ENCODE measurements at regions not wholly inside any gene's neighbourhood (a gene's known extent, or its start where the extent isn't known, plus 50 kb on each side); places are given as distances from the start of the nearest gene placed in this dataset.

GRCh38 chrX:94612140-94612539, 938.1 kb downstream of the FAM133A start:
- no peak for TF ChIP-seq CTCF (conservative IDR thresholded peaks at IDR 0.05; ENCODE audit: low read depth, low read length)
- no peak overlapping the region for H3K4me3 ChIP-seq (ENCODE audit: low read depth, low read length)
- DNase-seq (ENCODE audit: low read depth): no peak

GRCh38 chrX:94633237-94633636, 959.2 kb downstream of the FAM133A start:
- TF ChIP-seq CTCF (conservative IDR thresholded peaks at IDR 0.05; ENCODE audit: low read depth, low read length): no peak
- H3K4me3 ChIP-seq (ENCODE audit: low read depth, low read length): no peak overlapping the region
- DNase-seq (ENCODE audit: low read depth): no peak

GRCh38 chrX:94635003-94635402, 961.0 kb downstream of the FAM133A start:
- no peak overlapping the region for H3K4me3 ChIP-seq (ENCODE audit: low read depth, low read length)
- no peak for TF ChIP-seq CTCF (conservative IDR thresholded peaks at IDR 0.05; ENCODE audit: low read depth, low read length)
- DNase-seq (ENCODE audit: low read depth): no peak

GRCh38 chrX:94645726-94646125, 971.7 kb downstream of the FAM133A start:
- TF ChIP-seq CTCF (conservative IDR thresholded peaks at IDR 0.05; ENCODE audit: low read depth, low read length): no peak
- H3K4me3 ChIP-seq (ENCODE audit: low read depth, low read length): no peak overlapping the region
- no peak for DNase-seq (ENCODE audit: low read depth)

- DNase-seq (ENCODE audit: low read depth): no peak
- no peak overlapping the region for H3K4me3 ChIP-seq (ENCODE audit: low read depth, low read length)
- TF ChIP-seq CTCF (conservative IDR thresholded peaks at IDR 0.05; ENCODE audit: low read depth, low read length): no peak
These were observed 981.2 kb downstream of the FAM133A start for GRCh38 chrX:94655180-94655579.

- no peak for DNase-seq (ENCODE audit: low read depth)
- TF ChIP-seq CTCF (conservative IDR thresholded peaks at IDR 0.05; ENCODE audit: low read depth, low read length): no peak
- no peak overlapping the region for H3K4me3 ChIP-seq (ENCODE audit: low read depth, low read length)
These were observed 988.7 kb downstream of the FAM133A start for GRCh38 chrX:94662689-94663088.

- no peak for TF ChIP-seq CTCF (conservative IDR thresholded peaks at IDR 0.05; ENCODE audit: low read depth, low read length)
- no peak for DNase-seq (ENCODE audit: low read depth)
- no peak overlapping the region for H3K4me3 ChIP-seq (ENCODE audit: low read depth, low read length)
These were observed 1002.3 kb downstream of the FAM133A start for GRCh38 chrX:94676285-94676684.

Data from choroid plexus epithelial cell (primary cell).